Stomach (tissue), 8 donors: ENCODE measurements at regions not wholly inside any gene's neighbourhood (a gene's known extent, or its start where the extent isn't known, plus 50 kb on each side); places are given as distances from the start of the nearest gene placed in this dataset.

Experiments
- DNase-seq, 2 donors: peaks; one replicate each; pipeline versions ENCODE4 v3.0.0 to v3.0.0-alpha.2; 2013 to 2019
- H3K27ac ChIP-seq, 5 donors: fragments of 200-600 bp in 4 of 5; sonication (generic) in 4 of 5; one replicate each; pipeline ENCODE4 v1.5.1; 2013 to 2019; ENCODE audit warnings: mild to moderate bottlenecking in 1 of 5, moderate library complexity in 1 of 5
- H3K27me3 ChIP-seq, 3 donors: fragments of 200-600 bp; sonication (generic); one replicate each; pipeline ENCODE4 v1.5.1; 2017 to 2019; ENCODE audit warnings: mixed run types in 1 of 3
- H3K36me3 ChIP-seq, 4 donors: fragments of 200-600 bp; sonication (generic); 1 replicate in 3 of 4; 2 replicates in 1 of 4; pipeline ENCODE4 v1.5.1; 2016 to 2019
- H3K4me1 ChIP-seq, 4 donors: fragments of 200-600 bp; sonication (generic); one replicate each; pipeline ENCODE4 v1.5.1; 2016 to 2019
- H3K4me3 ChIP-seq, 4 donors: fragments of 200-600 bp; sonication (generic) in 3 of 4; one replicate each; pipeline ENCODE4 v1.5.1; 2016 to 2019; ENCODE audit warnings: mild to moderate bottlenecking in 1 of 4
- H3K9me3 ChIP-seq, 4 donors: fragments of 200-600 bp; sonication (generic); one replicate each; pipeline ENCODE4 v1.5.1; 2016 to 2019
- EP300 ChIP-seq: sonication (generic); formaldehyde crosslinking; IDR thresholded peaks from one replicate; pipeline ENCODE4 v1.6.1; 2017; ENCODE audit warnings: antibody characterized with exemption
- POLR2A ChIP-seq, 4 donors: fragments of 450-650 bp; IDR thresholded peaks; one replicate each; pipeline ENCODE4 v1.6.1; 2016; ENCODE audit warnings: antibody characterized with exemption in 4 of 4, control low read depth in 2 of 4, mild to moderate bottlenecking in 1 of 4, moderate library complexity in 1 of 4
- POLR2AphosphoS5 ChIP-seq, 3 donors: sonication (generic); formaldehyde crosslinking; IDR thresholded peaks; one replicate each; pipeline ENCODE4 v1.6.1; 2016; ENCODE audit warnings: antibody characterized with exemption in 3 of 3
- WGBS, 5 donors: extraction: QIAGEN DNeasy Blood & Tissue Kit in 3 of 5; methylation state at CpG; one replicate each; pipeline versions ENCODE4 v1.1.5 to v1.1.7; 2013 to 2018; 5-methylcytosine and 5-hydroxymethylcytosine counted together
- intact Hi-C: fragments of 100-400 bp; cut with DNase I; formaldehyde crosslinking; loops from one replicate; pipeline ENCODE4 v1.15.1; 2023; ENCODE audit warnings: low total_unique reads
- TF ChIP-seq, protein P1 (sequence below), 7 experiments: fragments of 450-650 bp in 4 of 7; fragments of 200-600 bp in 3 of 7; sonication (generic) in 3 of 7; IDR thresholded peaks; one replicate each; pipeline ENCODE4 v1.5.1; 2016 to 2019; ENCODE audit warnings: antibody characterized with exemption in 7 of 7, control low read depth in 2 of 7, mild to moderate bottlenecking in 1 of 7
- donor health status: healthy with polysubstance abuse.
- donor health status: Bipolar disorder and iron deficiency.
- donor health status: healthy.

DNA sequence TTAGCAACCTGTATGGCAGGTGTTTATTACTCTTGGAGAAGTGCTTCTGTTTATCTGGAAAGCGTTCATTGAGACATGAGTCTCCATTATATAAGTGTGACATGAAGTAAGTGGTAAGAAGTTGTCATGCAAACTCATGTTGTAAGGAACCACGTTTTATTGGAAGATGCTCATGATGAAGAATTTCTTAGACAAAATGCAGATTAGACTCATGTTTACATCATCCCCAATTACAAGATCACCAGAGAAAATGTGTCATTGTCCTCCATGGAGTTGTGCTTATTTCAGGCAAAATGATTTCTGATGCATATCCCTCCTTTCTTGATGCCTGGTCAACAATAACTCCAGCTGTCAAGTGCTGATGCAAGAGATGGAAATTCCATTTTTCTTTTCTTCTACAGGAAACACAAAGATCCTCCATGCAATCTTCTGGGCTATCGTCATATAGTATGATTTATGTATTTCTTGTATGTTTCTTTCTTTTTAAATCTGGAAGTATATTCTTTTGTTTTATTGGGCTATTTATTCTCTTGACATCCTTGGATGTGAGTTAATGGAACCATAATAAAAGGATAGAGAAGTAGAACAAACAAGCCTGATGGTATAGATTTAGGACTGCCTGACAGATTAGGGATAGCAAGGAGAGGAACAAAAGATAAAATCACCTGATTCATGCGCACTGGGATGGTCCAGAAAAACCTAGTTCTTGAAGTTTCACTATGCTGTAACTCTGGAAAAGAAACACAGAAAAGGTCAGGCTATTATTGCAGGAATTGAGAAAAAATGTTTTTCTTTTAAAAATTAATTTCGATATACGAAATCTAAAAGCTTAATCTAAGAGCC, 50.7 kb upstream of the DIAPH3 start:
- H3K27me3 ChIP-seq = no peaks in the 10 kb centered on the region
- H3K4me3 ChIP-seq = no peak overlapping the region
- no peaks in the 10 kb centered on the region for H3K9me3 ChIP-seq
- TF ChIP-seq POLR2A (IDR thresholded peaks at IDR 0.05) (no peak), POLR2AphosphoS5 (IDR thresholded peaks at IDR 0.05) (no peak), EP300 (no peak)
- TF ChIP-seq, protein P1, sequence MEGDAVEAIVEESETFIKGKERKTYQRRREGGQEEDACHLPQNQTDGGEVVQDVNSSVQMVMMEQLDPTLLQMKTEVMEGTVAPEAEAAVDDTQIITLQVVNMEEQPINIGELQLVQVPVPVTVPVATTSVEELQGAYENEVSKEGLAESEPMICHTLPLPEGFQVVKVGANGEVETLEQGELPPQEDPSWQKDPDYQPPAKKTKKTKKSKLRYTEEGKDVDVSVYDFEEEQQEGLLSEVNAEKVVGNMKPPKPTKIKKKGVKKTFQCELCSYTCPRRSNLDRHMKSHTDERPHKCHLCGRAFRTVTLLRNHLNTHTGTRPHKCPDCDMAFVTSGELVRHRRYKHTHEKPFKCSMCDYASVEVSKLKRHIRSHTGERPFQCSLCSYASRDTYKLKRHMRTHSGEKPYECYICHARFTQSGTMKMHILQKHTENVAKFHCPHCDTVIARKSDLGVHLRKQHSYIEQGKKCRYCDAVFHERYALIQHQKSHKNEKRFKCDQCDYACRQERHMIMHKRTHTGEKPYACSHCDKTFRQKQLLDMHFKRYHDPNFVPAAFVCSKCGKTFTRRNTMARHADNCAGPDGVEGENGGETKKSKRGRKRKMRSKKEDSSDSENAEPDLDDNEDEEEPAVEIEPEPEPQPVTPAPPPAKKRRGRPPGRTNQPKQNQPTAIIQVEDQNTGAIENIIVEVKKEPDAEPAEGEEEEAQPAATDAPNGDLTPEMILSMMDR (IDR thresholded peaks at IDR 0.05) = no peak
- DNase-seq = no peak
- no peak overlapping the region for H3K27ac ChIP-seq
- peaks cover 0 to 8% (median 3%) of the 10 kb centered on the region in 4 donors for H3K4me1 ChIP-seq
- H3K36me3 ChIP-seq = no peaks in the 10 kb centered on the region
- intact Hi-C loops = no loop called here
- 70 to 77% (median 73%) methylated on average over 6 of the region's 6 CpGs for WGBS, 5 donors

DNA sequence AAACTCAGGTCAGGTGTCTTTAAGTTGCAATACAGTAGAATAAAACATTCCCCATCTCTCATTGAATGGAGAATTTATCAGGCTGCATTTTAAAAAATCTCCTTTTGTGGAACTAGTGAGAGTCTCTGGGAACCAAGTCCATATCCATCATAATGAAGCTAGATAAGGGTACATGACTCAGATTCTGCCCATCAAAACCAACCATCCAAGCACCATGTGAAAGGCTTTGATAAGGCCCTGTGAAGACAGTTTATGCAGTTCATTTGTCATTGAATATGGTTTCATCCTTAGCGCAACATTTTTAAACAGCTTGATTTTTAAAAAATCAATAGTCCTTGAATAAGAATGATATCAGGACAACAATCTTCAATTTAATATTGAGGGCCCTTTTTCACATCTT, 56.3 kb upstream of the DIAPH3 start:
- intact Hi-C loops = no loop called here
- no peak overlapping the region for H3K27ac ChIP-seq
- no peaks in the 10 kb centered on the region for H3K27me3 ChIP-seq
- H3K4me1 ChIP-seq = no peaks in the 10 kb centered on the region
- TF ChIP-seq POLR2AphosphoS5 (IDR thresholded peaks at IDR 0.05) = no peak
- TF ChIP-seq EP300 = no peak
- no peak for TF ChIP-seq POLR2A (IDR thresholded peaks at IDR 0.05)
- TF ChIP-seq, protein P1 (IDR thresholded peaks at IDR 0.05) = no peak
- no peaks in the 10 kb centered on the region for H3K9me3 ChIP-seq
- no peaks in the 10 kb centered on the region for H3K36me3 ChIP-seq
- H3K4me3 ChIP-seq = no peak overlapping the region
- DNase-seq = no peak
- 88 to 98% (median 96%) methylated on average over 1 of the region's 1 CpG for WGBS, 5 donors

DNA sequence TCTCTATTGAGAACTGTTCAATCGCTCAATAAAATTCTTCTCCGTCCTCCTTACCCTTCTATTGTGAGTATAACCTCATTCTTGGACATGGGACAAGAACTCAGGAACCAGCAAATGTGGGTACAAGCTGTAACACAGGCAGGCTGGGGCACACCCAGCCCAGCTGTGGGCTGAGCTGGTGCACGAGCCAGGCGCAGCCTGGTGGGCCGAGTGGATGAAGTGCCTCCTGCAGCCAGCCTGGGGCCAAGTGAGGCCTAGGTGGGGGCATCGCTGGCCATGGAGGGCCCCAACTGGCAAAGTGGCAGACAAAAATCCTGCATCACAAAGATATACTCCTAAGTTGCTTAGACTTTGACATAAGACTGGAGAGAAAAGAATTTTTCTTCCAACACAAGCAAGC, 57.9 kb upstream of the DIAPH3 start:
- Histone ChIP-seq H3K36me3 (no peaks in the 10 kb centered on the region), H3K4me1 (no peaks in the 10 kb centered on the region), H3K27ac (no peak overlapping the region), H3K9me3 (no peaks in the 10 kb centered on the region), H3K27me3 (no peaks in the 10 kb centered on the region), H3K4me3 (no peak overlapping the region)
- no peak for DNase-seq
- intact Hi-C loops = no loop called here
- WGBS, 5 donors = 81 to 93% (median 87%) methylated on average over 6 of the region's 6 CpGs
- TF ChIP-seq EP300 = no peak
- no peak for TF ChIP-seq POLR2A (IDR thresholded peaks at IDR 0.05)
- TF ChIP-seq, protein P1 (IDR thresholded peaks at IDR 0.05) = no peak
- no peak for TF ChIP-seq POLR2AphosphoS5 (IDR thresholded peaks at IDR 0.05)

DNA sequence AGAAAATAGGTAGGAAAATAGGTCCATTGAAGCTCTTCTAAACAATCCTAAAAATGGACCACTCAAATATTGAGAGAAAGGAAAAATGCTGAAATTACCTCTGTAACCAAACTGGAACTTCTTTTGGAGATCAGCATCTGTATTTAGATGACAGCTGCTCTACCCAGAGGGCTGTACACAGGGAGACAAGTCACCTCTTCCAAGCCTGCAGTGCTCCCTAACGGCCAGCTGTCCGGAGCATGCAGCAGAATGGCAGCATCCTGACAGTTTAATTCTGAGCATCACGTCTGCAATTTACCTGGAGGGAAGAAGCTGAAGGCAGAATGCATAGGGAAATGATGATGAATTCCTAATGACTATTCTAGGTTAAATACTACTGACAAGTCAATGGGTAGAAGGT, 62.8 kb upstream of the DIAPH3 start:
- Histone ChIP-seq H3K4me3 (no peak overlapping the region), H3K27me3 (no peaks in the 10 kb centered on the region), H3K4me1 (peaks cover 0 to 8% (median 0%) of the 10 kb centered on the region in 4 donors), H3K27ac (no peak overlapping the region), H3K9me3 (no peaks in the 10 kb centered on the region), H3K36me3 (no peaks in the 10 kb centered on the region)
- WGBS, 5 donors = 20 to 45% (median 36%) methylated on average over 3 of the region's 3 CpGs
- intact Hi-C loops = no loop called here
- no peak for TF ChIP-seq EP300
- TF ChIP-seq, protein P1 (IDR thresholded peaks at IDR 0.05) = no peak
- TF ChIP-seq POLR2A (IDR thresholded peaks at IDR 0.05) = no peak
- TF ChIP-seq POLR2AphosphoS5 (IDR thresholded peaks at IDR 0.05) = no peak
- DNase-seq = peak in 1 of 2 donors; percentile 55
